Activated CD4-positive, alpha-beta T cell treated with anti-CD3 and anti-CD28 coated beads, Interleukin-2, amount 10 ng/mL, durations not matched to agents 7 days and 5 days (primary cell): ENCODE measurements at regions not wholly inside any gene's neighbourhood (a gene's known extent, or its start where the extent isn't known, plus 50 kb on each side); places are given as distances from the start of the nearest gene placed in this dataset.

Source experiments
- CTCF ChIA-PET: fragments of 350-600 bp; sonication (Branson Sonifier 250); formaldehyde crosslinking; loops from one replicate; lab custom pipeline; 2021; ENCODE audit warnings: antibody characterized with exemption; lab: Charles Lee
- POLR2A ChIA-PET: fragments of 350-600 bp; sonication (Branson Sonifier 250); formaldehyde crosslinking; loops from one replicate; lab custom pipeline; 2021; ENCODE audit warnings: antibody characterized with exemption; lab: Charles Lee
- DNase-seq: peaks from one replicate; pipeline ENCODE4 v3.0.0-alpha.2; 2020
- H3K27ac Mint-ChIP-seq: one replicate; pipeline ENCODE4 v1.8.0; 2021; ENCODE audit warnings: mild to moderate bottlenecking, moderate library complexity, mixed read lengths
- H3K27me3 Mint-ChIP-seq: one replicate; pipeline ENCODE4 v1.8.0; 2021; ENCODE audit warnings: mixed read lengths
- H3K36me3 Mint-ChIP-seq: one replicate; pipeline ENCODE4 v1.8.0; 2021; ENCODE audit warnings: low read depth, mixed read lengths
- H3K4me1 Mint-ChIP-seq: one replicate; pipeline ENCODE4 v1.8.0; 2021; ENCODE audit warnings: mixed read lengths
- H3K4me3 Mint-ChIP-seq: one replicate; pipeline ENCODE4 v1.8.0; 2021; ENCODE audit warnings: mild to moderate bottlenecking, moderate library complexity, mixed read lengths
- H3K9me3 Mint-ChIP-seq: one replicate; pipeline ENCODE4 v1.8.0; 2021; ENCODE audit warnings: mixed read lengths

DNA sequence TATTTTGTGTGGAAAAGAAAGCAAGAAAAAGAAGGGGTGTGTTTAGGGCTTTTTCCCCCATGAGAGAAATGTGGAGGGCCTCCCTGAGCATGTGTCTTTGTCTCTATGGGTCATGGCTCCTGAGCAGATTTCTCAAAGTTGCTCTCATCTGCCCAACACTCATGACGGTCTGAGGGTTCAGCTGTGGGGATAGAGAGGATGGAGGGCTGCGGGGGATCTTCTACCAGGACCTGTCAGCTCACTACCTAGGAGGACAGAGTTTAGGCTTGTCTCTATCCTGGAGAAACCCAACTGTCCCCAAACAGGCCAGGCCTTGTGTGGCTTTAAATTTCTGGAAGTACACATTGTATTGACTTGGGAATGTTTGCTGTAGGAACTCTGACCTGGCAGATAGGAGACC lies 342.2 kb downstream of the MYCN start:
- DNase-seq: no peak
- Mint-ChIP-seq H3K9me3 (no peaks in the 10 kb centered on the region), H3K27me3 (peaks cover 2% of the 10 kb centered on the region), H3K4me3 (no peak overlapping the region), H3K27ac (no peak overlapping the region), H3K36me3 (no peaks in the 10 kb centered on the region), H3K4me1 (no peaks in the 10 kb centered on the region)
- CTCF ChIA-PET: interaction anchor here (1.0 to 1.4 kb wide), 2 partner anchors 9 to 343 kb away, joined by 3 to 5 read pairs; no protein-coding TSS in a partner anchor
- POLR2A ChIA-PET: no interaction called here

DNA sequence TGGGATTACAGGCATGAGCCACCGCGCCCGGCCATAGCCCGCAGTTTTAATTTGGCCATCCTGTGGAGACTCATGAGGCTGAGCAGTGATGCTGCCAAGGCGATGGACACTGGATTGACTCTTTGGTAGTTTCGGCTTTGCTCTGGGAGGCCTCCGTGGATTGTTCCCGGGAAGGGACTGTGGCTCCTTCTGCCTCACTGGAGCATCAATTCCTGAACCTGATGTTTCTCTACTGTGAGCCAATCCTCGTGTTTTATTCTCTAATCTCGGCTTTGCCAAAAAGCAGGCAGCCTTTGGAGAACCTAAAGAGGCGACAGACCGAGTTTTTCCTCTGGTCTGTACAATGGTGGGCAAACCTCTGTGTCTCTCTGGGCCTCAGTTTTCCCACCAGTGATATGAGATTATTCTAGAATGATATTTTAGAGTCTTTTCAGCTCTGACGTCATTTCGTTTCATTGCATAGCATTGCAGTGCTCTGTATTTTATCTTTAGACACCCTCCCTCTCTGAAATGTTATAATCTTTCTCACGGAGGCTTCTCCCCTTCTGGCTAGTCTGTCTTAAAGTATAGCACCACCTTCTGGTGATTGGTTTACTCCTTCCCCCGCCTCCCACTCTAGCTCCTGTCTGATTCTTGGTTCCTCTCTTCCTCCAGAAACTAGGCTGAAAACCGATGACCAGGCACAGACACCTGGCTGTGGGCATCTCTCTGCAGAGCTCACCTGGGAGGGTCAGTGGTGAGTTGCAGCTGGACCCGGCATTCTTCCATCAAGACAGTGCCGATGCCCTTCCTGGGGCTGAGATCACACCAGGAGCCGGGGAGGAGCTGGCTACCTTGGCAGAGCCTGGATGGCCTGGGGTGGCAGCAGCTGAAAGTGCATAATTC lies 341.3 kb downstream of the MYCN start:
- H3K4me3 Mint-ChIP-seq: no peak overlapping the region
- CTCF ChIA-PET: interaction anchor here (1.0 kb wide), 1 partner anchor 342 kb away, joined by 3 read pairs; no protein-coding TSS in a partner anchor
- H3K27ac Mint-ChIP-seq: no peak overlapping the region
- no peaks in the 10 kb centered on the region for H3K4me1 Mint-ChIP-seq
- no peak for DNase-seq
- no peaks in the 10 kb centered on the region for H3K36me3 Mint-ChIP-seq
- POLR2A ChIA-PET: no interaction called here
- H3K9me3 Mint-ChIP-seq: no peaks in the 10 kb centered on the region
- H3K27me3 Mint-ChIP-seq: peaks cover under 1% of the 10 kb centered on the region

- H3K36me3 Mint-ChIP-seq: no peaks in the 10 kb centered on the region
- no peak overlapping the region for H3K4me3 Mint-ChIP-seq
- H3K27me3 Mint-ChIP-seq: no peaks in the 10 kb centered on the region
- CTCF ChIA-PET: no interaction called here
- no peaks in the 10 kb centered on the region for H3K4me1 Mint-ChIP-seq
- no peak for DNase-seq
- no peak overlapping the region for H3K27ac Mint-ChIP-seq
- POLR2A ChIA-PET: no interaction called here
- no peaks in the 10 kb centered on the region for H3K9me3 Mint-ChIP-seq
Measured at GRCh38 chr2:16280081-16280480, 339.7 kb downstream of the MYCN start.

DNA sequence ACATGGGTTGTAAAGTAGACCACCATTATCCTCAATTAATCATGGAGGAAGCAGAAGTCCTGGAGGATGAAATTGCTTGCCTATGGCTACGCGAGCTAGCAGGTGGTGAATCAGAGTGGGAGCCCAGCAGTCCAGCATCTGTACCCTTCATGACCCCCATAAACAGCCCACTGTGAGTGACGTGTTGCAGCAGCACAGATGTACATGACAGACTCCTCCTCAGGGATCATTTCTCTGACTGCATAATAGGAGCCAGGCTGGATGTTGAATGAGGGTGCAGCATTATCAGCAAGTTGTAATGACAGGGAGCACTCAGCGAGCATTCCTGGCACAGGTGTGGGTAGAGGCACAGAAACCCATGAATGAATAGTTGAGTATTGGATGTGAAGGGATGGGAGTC lies 339.3 kb downstream of the MYCN start:
- Mint-ChIP-seq H3K27ac (no peak overlapping the region), H3K27me3 (no peaks in the 10 kb centered on the region), H3K4me3 (no peak overlapping the region), H3K9me3 (no peaks in the 10 kb centered on the region), H3K4me1 (no peaks in the 10 kb centered on the region), H3K36me3 (no peaks in the 10 kb centered on the region)
- POLR2A ChIA-PET: no interaction called here
- CTCF ChIA-PET: no interaction called here
- DNase-seq: no peak

GRCh38 chr2:16279201-16279570 lies 338.8 kb downstream of the MYCN start:
- POLR2A ChIA-PET: no interaction called here
- no peak overlapping the region for H3K4me3 Mint-ChIP-seq
- H3K27ac Mint-ChIP-seq: no peak overlapping the region
- no peak for DNase-seq
- no peaks in the 10 kb centered on the region for H3K36me3 Mint-ChIP-seq
- H3K4me1 Mint-ChIP-seq: no peaks in the 10 kb centered on the region
- no peaks in the 10 kb centered on the region for H3K9me3 Mint-ChIP-seq
- H3K27me3 Mint-ChIP-seq: no peaks in the 10 kb centered on the region
- CTCF ChIA-PET: interaction anchor here (0.7 kb wide), 1 partner anchor 139 kb away, joined by 3 read pairs; no protein-coding TSS in a partner anchor

- ChIA-PET POLR2A (no interaction called here), CTCF (interaction anchor here (0.7 kb wide), 1 partner anchor 140 kb away, joined by 3 read pairs; no protein-coding TSS in a partner anchor)
- Mint-ChIP-seq H3K27ac (no peak overlapping the region), H3K4me1 (no peaks in the 10 kb centered on the region), H3K36me3 (no peaks in the 10 kb centered on the region), H3K27me3 (no peaks in the 10 kb centered on the region), H3K9me3 (no peaks in the 10 kb centered on the region), H3K4me3 (no peak overlapping the region)
- no peak for DNase-seq
Measured at GRCh38 chr2:16278421-16279200, 338.3 kb downstream of the MYCN start.

DNA sequence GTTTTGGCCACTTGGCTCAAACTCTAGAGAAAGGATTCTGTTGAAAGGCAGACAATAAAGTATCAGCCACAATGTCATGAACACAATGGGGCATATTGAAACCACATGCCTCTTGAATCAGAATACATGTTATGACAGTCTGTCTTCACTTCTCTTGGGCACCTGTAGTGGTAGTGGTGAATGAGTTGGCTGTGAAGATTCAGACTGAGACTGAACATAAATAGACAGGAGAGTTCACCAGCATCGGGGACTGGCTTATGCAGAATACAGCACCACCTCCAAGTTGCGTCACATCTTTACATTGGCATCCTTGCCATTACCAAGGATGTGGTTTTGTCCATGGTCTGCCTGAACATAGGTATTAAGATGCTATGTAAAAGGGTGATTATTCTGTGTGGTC lies 336.8 kb downstream of the MYCN start:
- H3K27me3 Mint-ChIP-seq: no peaks in the 10 kb centered on the region

GRCh38 chr2:16275661-16276060 lies 335.3 kb downstream of the MYCN start:
- Mint-ChIP-seq H3K4me3 (no peak overlapping the region), H3K27ac (no peak overlapping the region), H3K36me3 (no peaks in the 10 kb centered on the region), H3K9me3 (no peaks in the 10 kb centered on the region), H3K4me1 (no peaks in the 10 kb centered on the region), H3K27me3 (no peaks in the 10 kb centered on the region)
- POLR2A ChIA-PET: no interaction called here
- no peak for DNase-seq
- CTCF ChIA-PET: no interaction called here

More for the DNA sequence above, 336.8 kb downstream of the MYCN start:
- Mint-ChIP-seq H3K36me3 (no peaks in the 10 kb centered on the region), H3K4me3 (no peak overlapping the region), H3K4me1 (no peaks in the 10 kb centered on the region), H3K27ac (no peak overlapping the region), H3K9me3 (no peaks in the 10 kb centered on the region)
- ChIA-PET CTCF (no interaction called here), POLR2A (no interaction called here)
- no peak for DNase-seq

DNA sequence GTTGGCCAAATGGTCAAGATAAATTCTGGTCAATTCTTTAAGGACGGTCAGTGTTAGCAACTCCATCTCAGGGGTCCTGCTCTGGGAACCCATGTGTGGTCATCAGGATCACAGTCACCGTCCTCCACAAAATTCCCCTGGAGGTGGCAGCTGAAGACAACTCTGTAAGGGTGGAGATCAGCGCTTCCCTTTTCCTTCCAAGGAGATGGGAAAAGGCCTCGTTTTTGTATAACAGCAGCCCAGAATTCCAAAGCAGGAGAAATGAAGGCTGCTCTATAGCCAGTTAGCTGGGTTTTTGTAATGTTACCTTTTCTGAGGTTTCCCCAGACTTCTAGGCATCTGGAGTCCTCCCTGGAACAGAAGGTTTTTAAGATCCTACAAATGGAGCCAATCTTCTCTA lies 334.8 kb downstream of the MYCN start:
- H3K4me1 Mint-ChIP-seq: no peaks in the 10 kb centered on the region
- DNase-seq: no peak
- ChIA-PET POLR2A (no interaction called here), CTCF (no interaction called here)
- H3K4me3 Mint-ChIP-seq: no peak overlapping the region
- H3K27me3 Mint-ChIP-seq: no peaks in the 10 kb centered on the region
- H3K9me3 Mint-ChIP-seq: no peaks in the 10 kb centered on the region
- no peak overlapping the region for H3K27ac Mint-ChIP-seq
- no peaks in the 10 kb centered on the region for H3K36me3 Mint-ChIP-seq

- CTCF ChIA-PET: no interaction called here
Measured at GRCh38 chr2:16273111-16273510, 332.8 kb downstream of the MYCN start.

GRCh38 chr2:16272038-16272788 lies 331.9 kb downstream of the MYCN start:
- no peak overlapping the region for H3K27ac Mint-ChIP-seq
- no peaks in the 10 kb centered on the region for H3K36me3 Mint-ChIP-seq
- H3K4me3 Mint-ChIP-seq: no peak overlapping the region
- POLR2A ChIA-PET: no interaction called here
- no peaks in the 10 kb centered on the region for H3K27me3 Mint-ChIP-seq
- no peak for DNase-seq
- H3K9me3 Mint-ChIP-seq: no peaks in the 10 kb centered on the region
- CTCF ChIA-PET: no interaction called here
- no peaks in the 10 kb centered on the region for H3K4me1 Mint-ChIP-seq

More at GRCh38 chr2:16273111-16273510, 332.8 kb downstream of the MYCN start:
- no peak overlapping the region for H3K4me3 Mint-ChIP-seq
- no peak for DNase-seq
- POLR2A ChIA-PET: no interaction called here
- H3K27ac Mint-ChIP-seq: no peak overlapping the region
- no peaks in the 10 kb centered on the region for H3K27me3 Mint-ChIP-seq
- H3K36me3 Mint-ChIP-seq: no peaks in the 10 kb centered on the region
- no peaks in the 10 kb centered on the region for H3K4me1 Mint-ChIP-seq
- no peaks in the 10 kb centered on the region for H3K9me3 Mint-ChIP-seq

DNA sequence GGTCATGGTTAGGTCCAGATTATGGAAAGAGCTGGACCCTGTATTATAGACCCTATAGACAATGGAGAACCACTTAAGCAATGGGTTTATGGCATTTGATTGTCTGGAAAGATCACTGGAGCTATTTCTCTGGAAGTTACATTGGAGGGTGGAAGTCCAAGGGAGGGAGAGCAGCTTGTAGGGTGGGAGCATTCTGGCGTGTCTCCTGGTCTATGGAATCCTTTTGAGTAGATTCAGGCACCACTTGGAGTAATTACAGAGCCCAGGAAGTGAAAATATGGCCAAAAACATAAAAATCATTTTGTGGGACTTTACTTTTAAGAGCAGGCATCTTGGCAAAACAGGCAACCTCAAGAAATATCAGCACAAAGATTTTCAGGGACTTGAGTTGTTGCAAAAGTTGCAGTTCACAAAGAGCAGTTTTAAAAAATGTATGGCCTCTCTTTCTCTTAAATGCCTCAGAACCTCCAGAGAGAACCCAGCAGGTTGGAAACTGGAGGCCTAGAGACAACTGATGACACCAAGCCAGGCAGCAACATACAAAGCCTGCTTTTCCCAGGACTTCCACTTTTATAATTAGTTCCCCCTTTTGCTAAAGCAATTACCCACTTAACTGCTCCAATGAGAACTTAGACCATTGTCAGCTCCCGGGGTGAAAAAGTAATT lies 331.0 kb downstream of the MYCN start:
- POLR2A ChIA-PET: no interaction called here
- Mint-ChIP-seq H3K36me3 (no peaks in the 10 kb centered on the region), H3K4me1 (no peaks in the 10 kb centered on the region), H3K4me3 (no peak overlapping the region), H3K27ac (no peak overlapping the region), H3K9me3 (no peaks in the 10 kb centered on the region), H3K27me3 (no peaks in the 10 kb centered on the region)
- DNase-seq: no peak
- CTCF ChIA-PET: no interaction called here
